ENCODE measurements at regions not wholly inside any gene's neighbourhood (a gene's known extent, or its start where the extent isn't known, plus 50 kb on each side); places are given as distances from the start of the nearest gene placed in this dataset.

DNA sequence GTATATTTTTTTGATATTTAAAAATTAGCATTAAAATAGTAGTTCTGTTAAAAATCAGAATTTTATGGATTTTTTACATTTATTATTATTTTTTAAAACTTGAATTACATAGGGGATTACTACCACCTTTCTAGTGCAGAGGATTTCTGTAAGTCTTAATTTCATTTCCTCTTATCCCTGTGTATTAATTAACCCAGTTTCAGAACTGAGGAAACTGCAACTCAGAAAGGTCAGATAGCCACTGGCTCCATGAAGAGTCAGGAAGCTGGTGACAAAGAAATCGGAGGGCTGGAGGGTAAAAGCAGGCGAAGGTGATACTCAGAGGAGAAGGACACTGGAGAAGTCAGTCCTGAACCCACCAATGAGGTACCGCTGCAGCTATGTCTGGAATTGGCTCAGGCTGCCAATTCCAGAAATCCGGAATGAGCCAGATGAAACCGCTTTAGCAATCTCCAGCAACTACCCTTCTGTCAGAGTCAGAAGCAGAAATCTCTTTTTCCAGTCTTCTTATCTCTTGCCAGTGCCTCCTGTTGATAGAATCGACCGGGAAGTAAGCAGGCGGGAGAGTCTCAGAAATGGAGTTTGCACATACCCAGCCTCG, 308.5 kb downstream of the SV2B start:
- no peak for TF ChIP-seq CTCF (IDR thresholded peaks at IDR 0.05)
- TF ChIP-seq POLR2A (IDR thresholded peaks at IDR 0.05): no peak

Data from testis (tissue), 2 donors.